Erythroblast (primary cell): ENCODE measurements at regions not wholly inside any gene's neighbourhood (a gene's known extent, or its start where the extent isn't known, plus 50 kb on each side); places are given as distances from the start of the nearest gene placed in this dataset.
"Not testable (repeated sequence)": the region's sequence is repeated elsewhere in the genome, so short reads cannot be mapped to it uniquely, and the experiment has no call there.

ENCODE experiments used
- DNase-seq, 2 experiments: peaks; one replicate each; lab custom pipeline; 2025; lab: John Stamatoyannopoulos, UW
- GATA1 ChIP-seq: IDR thresholded peaks from 2 replicates; pipeline ENCODE4 v1.6.1; 2011; ENCODE audit warnings: low read depth, mild to moderate bottlenecking, control low read depth, low read length, moderate library complexity
- POLR2A ChIP-seq: IDR thresholded peaks from 2 replicates; pipeline ENCODE4 v1.6.1; 2011; ENCODE audit warnings: mild to moderate bottlenecking, low read length

GRCh38 chr2:7646024-7646423 lies 728.8 kb downstream of the RNF144A start:
- TF ChIP-seq POLR2A: no peak
- no peak for TF ChIP-seq GATA1
- no peak for DNase-seq

GRCh38 chr2:7646661-7647060 lies 729.4 kb downstream of the RNF144A start:
- no peak for TF ChIP-seq POLR2A
- no peak for DNase-seq

- TF ChIP-seq POLR2A (no peak), GATA1 (no peak)
- DNase-seq: no peak
These were observed 731.1 kb downstream of the RNF144A start for GRCh38 chr2:7648221-7648795.

- DNase-seq: no peak
- TF ChIP-seq GATA1 (no peak), POLR2A (no peak)
These were observed 732.4 kb downstream of the RNF144A start for GRCh38 chr2:7649461-7650228.

GRCh38 chr2:7653617-7654016 lies 736.4 kb downstream of the RNF144A start:
- TF ChIP-seq POLR2A: no peak
- TF ChIP-seq GATA1: no peak
- DNase-seq: no peak

- no peak for TF ChIP-seq POLR2A
- no peak for TF ChIP-seq GATA1
These were observed 738.4 kb downstream of the RNF144A start for GRCh38 chr2:7655629-7656028.

GRCh38 chr2:7657526-7657925 lies 740.3 kb downstream of the RNF144A start:
- not testable (repeated sequence) for DNase-seq

More at GRCh38 chr2:7655629-7656028, 738.4 kb downstream of the RNF144A start:
- DNase-seq: no peak

- no peak for DNase-seq
- TF ChIP-seq POLR2A: no peak
- TF ChIP-seq GATA1: no peak
These were observed 741.3 kb downstream of the RNF144A start for GRCh38 chr2:7658486-7658885.

GRCh38 chr2:7660816-7661215 lies 743.6 kb downstream of the RNF144A start:
- TF ChIP-seq GATA1: no peak
- TF ChIP-seq POLR2A: no peak
- DNase-seq: no peak

GRCh38 chr2:7661502-7661901 lies 744.3 kb downstream of the RNF144A start:
- no peak for DNase-seq
- no peak for TF ChIP-seq GATA1
- TF ChIP-seq POLR2A: no peak

- no peak for DNase-seq
- TF ChIP-seq POLR2A (no peak), GATA1 (no peak)
These were observed 748.7 kb downstream of the RNF144A start for GRCh38 chr2:7665880-7666279.

GRCh38 chr2:7666596-7667259 lies 749.5 kb downstream of the RNF144A start:
- DNase-seq: no peak
- TF ChIP-seq POLR2A (no peak), GATA1 (no peak)

- no peak for DNase-seq
- TF ChIP-seq GATA1: no peak
- TF ChIP-seq POLR2A: no peak
These were observed 750.1 kb downstream of the RNF144A start for GRCh38 chr2:7667260-7667757.
